Skeletal muscle satellite cell (primary cell): ENCODE measurements at regions not wholly inside any gene's neighbourhood (a gene's known extent, or its start where the extent isn't known, plus 50 kb on each side); places are given as distances from the start of the nearest gene placed in this dataset.

Experiments used
- H3K27me3 ChIP-seq: 2 replicates; pipeline ENCODE4 v1.7.0; 2013; ENCODE audit warnings: low read length; ENCODE audit not compliant: control insufficient read depth, insufficient read depth
- H3K36me3 ChIP-seq: 2 replicates; pipeline ENCODE4 v1.7.0; 2013; ENCODE audit warnings: mild to moderate bottlenecking, control low read depth, low read length; ENCODE audit not compliant: insufficient read depth
- H3K4me1 ChIP-seq: 2 replicates; pipeline ENCODE4 v1.7.0; 2013; ENCODE audit warnings: low read length; ENCODE audit not compliant: control insufficient read depth, insufficient read depth
- H3K4me2 ChIP-seq: 2 replicates; pipeline ENCODE4 v1.7.0; 2013; ENCODE audit warnings: mild to moderate bottlenecking, low read length
- H3K4me3 ChIP-seq: 2 replicates; pipeline ENCODE4 v1.7.0; 2013; ENCODE audit warnings: low read length
- H3K9ac ChIP-seq: 2 replicates; pipeline ENCODE4 v1.7.0; 2013; ENCODE audit warnings: mild to moderate bottlenecking, low read depth, low read length, moderate library complexity
- H3K9me3 ChIP-seq: replicated peaks from 2 replicates; pipeline ENCODE4 v1.7.0; 2013; ENCODE audit warnings: mild to moderate bottlenecking, control low read depth, low read length

DNA sequence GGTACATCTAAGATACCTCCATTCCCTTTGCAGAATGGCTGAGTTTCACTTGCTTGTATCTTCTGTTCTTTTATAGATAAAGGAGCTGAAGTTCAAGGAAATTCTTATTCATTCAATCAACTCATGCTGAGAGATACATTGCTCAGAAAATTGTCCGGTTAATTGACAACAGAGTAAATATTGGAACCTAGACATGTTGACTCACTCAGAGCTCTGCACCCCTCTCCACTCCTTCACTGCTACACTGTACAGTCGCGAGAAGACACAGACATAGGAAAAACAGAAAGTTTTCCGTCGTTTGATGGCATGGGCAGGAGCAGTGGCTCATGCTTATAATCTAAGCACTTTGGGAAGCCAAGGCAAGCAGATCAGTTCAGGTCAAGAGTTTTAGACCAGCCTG, 690.5 kb upstream of the SOX9 start:
- H3K27me3 ChIP-seq, result no peaks in the 10 kb centered on the region
- no peak overlapping the region for H3K4me3 ChIP-seq
- H3K4me1 ChIP-seq, result peaks cover 10% of the 10 kb centered on the region
- H3K36me3 ChIP-seq, result no peaks in the 10 kb centered on the region
- H3K9ac ChIP-seq, result no peak overlapping the region
- no peak overlapping the region for H3K4me2 ChIP-seq
- no peaks in the 10 kb centered on the region for H3K9me3 ChIP-seq

GRCh38 chr17:71431146-71431545, 689.7 kb upstream of the SOX9 start:
- H3K27me3 ChIP-seq, result no peaks in the 10 kb centered on the region

GRCh38 chr17:71432378-71433315, 688.2 kb upstream of the SOX9 start:
- peaks cover 16% of the 10 kb centered on the region for H3K4me1 ChIP-seq
- no peak overlapping the region for H3K4me3 ChIP-seq
- no peak overlapping the region for H3K4me2 ChIP-seq
- H3K9me3 ChIP-seq, result no peaks in the 10 kb centered on the region
- H3K27me3 ChIP-seq, result no peaks in the 10 kb centered on the region
- H3K9ac ChIP-seq, result no peak overlapping the region
- H3K36me3 ChIP-seq, result no peaks in the 10 kb centered on the region

More at GRCh38 chr17:71431146-71431545, 689.7 kb upstream of the SOX9 start:
- Histone ChIP-seq H3K4me1 (peaks cover 10% of the 10 kb centered on the region), H3K36me3 (no peaks in the 10 kb centered on the region), H3K4me2 (no peak overlapping the region), H3K4me3 (no peak overlapping the region), H3K9ac (no peak overlapping the region), H3K9me3 (no peaks in the 10 kb centered on the region)

- no peak overlapping the region for H3K4me3 ChIP-seq
- H3K4me1 ChIP-seq, result peaks cover 35% of the 10 kb centered on the region
- H3K9ac ChIP-seq, result no peak overlapping the region
- H3K27me3 ChIP-seq, result no peaks in the 10 kb centered on the region
- H3K9me3 ChIP-seq, result no peaks in the 10 kb centered on the region
- no peak overlapping the region for H3K4me2 ChIP-seq
- no peaks in the 10 kb centered on the region for H3K36me3 ChIP-seq
Measured at GRCh38 chr17:71434716-71435115, 686.1 kb upstream of the SOX9 start.

- H3K9ac ChIP-seq, result no peak overlapping the region
- H3K9me3 ChIP-seq, result no peaks in the 10 kb centered on the region
- H3K4me3 ChIP-seq, result no peak overlapping the region
- H3K4me2 ChIP-seq, result no peak overlapping the region
- no peaks in the 10 kb centered on the region for H3K27me3 ChIP-seq
- no peaks in the 10 kb centered on the region for H3K36me3 ChIP-seq
- H3K4me1 ChIP-seq, result peaks cover 53% of the 10 kb centered on the region
Measured at GRCh38 chr17:71436479-71436878, 684.3 kb upstream of the SOX9 start.

DNA sequence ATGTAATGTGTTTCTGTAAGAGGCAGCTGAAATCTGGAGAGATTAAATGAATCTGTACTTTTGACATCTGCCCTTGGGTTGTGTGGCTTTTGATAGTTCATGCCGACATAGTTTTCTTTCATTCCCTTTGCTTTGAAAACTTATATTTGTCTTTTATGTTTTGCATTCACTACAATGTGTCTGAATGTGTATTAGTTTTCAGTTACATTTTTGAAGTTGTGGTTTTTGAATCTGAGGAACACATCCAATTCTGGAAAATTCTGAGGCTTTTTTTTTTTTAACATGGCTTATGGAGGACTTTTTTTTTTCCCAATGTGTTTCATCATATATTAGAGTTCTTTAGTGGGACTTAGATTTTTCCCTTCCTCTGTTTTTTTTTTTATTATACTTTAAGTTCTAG, 683.7 kb upstream of the SOX9 start:
- Histone ChIP-seq H3K27me3 (no peaks in the 10 kb centered on the region), H3K9ac (no peak overlapping the region), H3K9me3 (no peaks in the 10 kb centered on the region), H3K4me3 (no peak overlapping the region), H3K4me1 (peaks cover 54% of the 10 kb centered on the region), H3K4me2 (no peak overlapping the region), H3K36me3 (no peaks in the 10 kb centered on the region)

DNA sequence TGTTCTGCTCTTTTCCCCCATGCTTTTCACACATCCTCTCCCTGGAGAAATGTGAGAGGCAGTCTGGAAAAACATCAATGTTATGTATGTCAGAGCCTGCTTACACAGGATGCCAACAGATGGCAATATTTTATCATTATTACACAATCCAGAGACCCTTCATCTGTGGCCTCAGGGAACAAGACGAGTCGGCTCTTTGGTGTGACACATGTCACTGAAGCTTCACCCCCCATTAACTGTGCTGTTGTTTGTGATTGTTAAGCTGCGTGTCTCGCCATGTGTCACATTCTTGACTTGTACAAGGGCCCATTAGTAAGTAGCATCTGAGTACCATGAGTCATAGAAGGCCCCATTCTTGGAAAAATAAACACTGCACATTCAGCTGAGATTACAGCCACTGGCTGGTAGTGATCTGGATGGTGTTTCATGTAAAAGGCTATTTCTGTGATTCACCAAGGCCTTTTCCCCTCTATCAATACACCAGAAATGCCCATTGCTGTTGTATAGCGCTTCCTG, 682.1 kb upstream of the SOX9 start:
- Histone ChIP-seq H3K4me1 (peaks cover 46% of the 10 kb centered on the region), H3K4me2 (peak overlapping the region; percentile 46), H3K27me3 (no peaks in the 10 kb centered on the region), H3K36me3 (no peaks in the 10 kb centered on the region), H3K9me3 (no peaks in the 10 kb centered on the region), H3K4me3 (peak overlapping the region; percentile 5), H3K9ac (peak overlapping the region; percentile 2)

GRCh38 chr17:71440513-71440912, 680.3 kb upstream of the SOX9 start:
- H3K4me2 ChIP-seq, result peak overlapping the region; percentile 10
- no peaks in the 10 kb centered on the region for H3K27me3 ChIP-seq
- no peaks in the 10 kb centered on the region for H3K9me3 ChIP-seq
- peaks cover 46% of the 10 kb centered on the region for H3K4me1 ChIP-seq
- no peaks in the 10 kb centered on the region for H3K36me3 ChIP-seq
- no peak overlapping the region for H3K9ac ChIP-seq
- no peak overlapping the region for H3K4me3 ChIP-seq

- Histone ChIP-seq H3K27me3 (no peaks in the 10 kb centered on the region), H3K36me3 (no peaks in the 10 kb centered on the region), H3K4me2 (peak overlapping the region; percentile 10), H3K4me3 (no peak overlapping the region), H3K9ac (no peak overlapping the region), H3K4me1 (peaks cover 46% of the 10 kb centered on the region), H3K9me3 (no peaks in the 10 kb centered on the region)
Measured at GRCh38 chr17:71441098-71441497, 679.7 kb upstream of the SOX9 start.

GRCh38 chr17:71444078-71444477, 676.7 kb upstream of the SOX9 start:
- H3K9me3 ChIP-seq, result no peaks in the 10 kb centered on the region
- H3K9ac ChIP-seq, result no peak overlapping the region
- H3K36me3 ChIP-seq, result no peaks in the 10 kb centered on the region
- peaks cover 27% of the 10 kb centered on the region for H3K4me1 ChIP-seq
- no peak overlapping the region for H3K4me2 ChIP-seq
- no peaks in the 10 kb centered on the region for H3K27me3 ChIP-seq
- H3K4me3 ChIP-seq, result no peak overlapping the region

GRCh38 chr17:71446645-71447437, 674.0 kb upstream of the SOX9 start:
- Histone ChIP-seq H3K4me3 (no peak overlapping the region), H3K4me1 (no peaks in the 10 kb centered on the region), H3K4me2 (no peak overlapping the region), H3K36me3 (no peaks in the 10 kb centered on the region), H3K9ac (no peak overlapping the region), H3K9me3 (no peaks in the 10 kb centered on the region), H3K27me3 (no peaks in the 10 kb centered on the region)
